SK-N-SH (cell line): ENCODE measurements at regions not wholly inside any gene's neighbourhood (a gene's known extent, or its start where the extent isn't known, plus 50 kb on each side); places are given as distances from the start of the nearest gene placed in this dataset.

ENCODE experiments used
- CTCF ChIA-PET: fragments of 300-600, 350-600 bp; formaldehyde crosslinking; extraction: SDS; loops from one replicate; lab custom pipeline; 2021; lab: Yijun Ruan, JAX
- POLR2A ChIA-PET: fragments of 350-600 bp; sonication (Branson Sonifier 250); formaldehyde crosslinking; extraction: SDS; loops from one replicate; lab custom pipeline; 2020; ENCODE audit warnings: antibody characterized with exemption, inconsistent platforms; lab: Yijun Ruan, JAX
- DNase-seq: peaks from one replicate; pipeline ENCODE4 v3.0.0; 2012
- H2AFZ ChIP-seq: fragments of 200-600 bp; sonication (generic); 2 replicates; pipeline ENCODE4 v1.8.1; 2016; ENCODE audit warnings: antibody characterized with exemption, mild to moderate bottlenecking, low read depth
- H3F3A ChIP-seq: fragments of 200-600 bp; sonication (generic); replicated peaks from 2 replicates; pipeline ENCODE3; 2016; ENCODE audit warnings: antibody characterized with exemption, mild to moderate bottlenecking; ENCODE audit not compliant: insufficient read depth
- H3K27ac ChIP-seq, 2 experiments: fragments of 200-500 bp in 1 of 2; fragments of 200-600 bp in 1 of 2; sonication (Bioruptor generic) in 1 of 2; sonication (generic), shearing (Covaris generic) in 1 of 2; 2 replicates each; pipeline versions ENCODE4 v1.5.1 to v1.6.1; 2014 to 2016; ENCODE audit warnings: low read depth in 2 of 2, inconsistent platforms in 1 of 2, low read length in 1 of 2, mild to moderate bottlenecking in 1 of 2, mixed read lengths in 1 of 2
- H3K27me3 ChIP-seq: fragments of 200-600 bp; sonication (generic), shearing (Covaris generic); 2 replicates; pipeline ENCODE4 v1.6.1; 2016; ENCODE audit warnings: mixed run types; ENCODE audit not compliant: insufficient read depth
- H3K36me3 ChIP-seq, 2 experiments: fragments of 200-500 bp in 1 of 2; fragments of 200-600 bp in 1 of 2; sonication (Bioruptor generic) in 1 of 2; sonication (generic) in 1 of 2; replicated peaks in 1 of 2; 2 replicates each; pipeline versions ENCODE3 to v1.5.1; 2014 to 2016; ENCODE audit warnings: low read length in 1 of 2, mild to moderate bottlenecking in 1 of 2; ENCODE audit not compliant: insufficient read depth in 2 of 2, control insufficient read depth in 1 of 2
- H3K4me1 ChIP-seq, 2 experiments: fragments of 200-500 bp in 1 of 2; fragments of 200-600 bp in 1 of 2; sonication (Bioruptor generic) in 1 of 2; sonication (generic), shearing (Covaris generic) in 1 of 2; 2 replicates each; pipeline versions ENCODE4 v1.5.1 to v1.6.1; 2014 to 2016; ENCODE audit warnings: low read depth in 1 of 2, low read length in 1 of 2, mixed run types in 1 of 2; ENCODE audit not compliant: insufficient read depth in 2 of 2, control insufficient read depth in 1 of 2
- H3K4me2 ChIP-seq: fragments of 200-600 bp; sonication (generic), shearing (Covaris generic); 2 replicates; pipeline ENCODE4 v1.6.1; 2017; ENCODE audit warnings: mixed run types
- H3K4me3 ChIP-seq, 2 experiments: fragments of 200-500 bp in 1 of 2; fragments of 200-600 bp in 1 of 2; sonication (Bioruptor generic) in 1 of 2; sonication (generic), shearing (Covaris generic) in 1 of 2; 2 replicates each; pipeline versions ENCODE4 v1.5.1 to v1.8.1; 2014 to 2016; ENCODE audit warnings: low read depth in 2 of 2, inconsistent platforms in 1 of 2, low read length in 1 of 2, mild to moderate bottlenecking in 1 of 2, mixed read lengths in 1 of 2, moderate library complexity in 1 of 2
- H3K79me2 ChIP-seq: fragments of 200-600 bp; sonication (generic); 2 replicates; pipeline ENCODE4 v1.8.1; 2017; ENCODE audit warnings: mild to moderate bottlenecking; ENCODE audit not compliant: insufficient read depth
- H3K9ac ChIP-seq: fragments of 200-600 bp; sonication (generic); 2 replicates; pipeline ENCODE4 v1.6.1; 2017; ENCODE audit warnings: mixed run types
- H3K9me2 ChIP-seq: fragments of 200-600 bp; sonication (generic); 2 replicates; pipeline ENCODE4 v1.6.1; 2017; ENCODE audit warnings: mixed run types
- H3K9me3 ChIP-seq: fragments of 200-600 bp; sonication (generic); 2 replicates; pipeline ENCODE4 v1.6.1; 2017; ENCODE audit warnings: mixed run types, mild to moderate bottlenecking, moderate library complexity
- H4K20me1 ChIP-seq: fragments of 200-600 bp; sonication (generic); 2 replicates; pipeline ENCODE4 v1.6.1; 2017; ENCODE audit warnings: mild to moderate bottlenecking, mixed run types; ENCODE audit not compliant: insufficient read depth
- CHD2 ChIP-seq: fragments of 150-350 bp; IDR thresholded peaks from 2 replicates; pipeline ENCODE4 v1.6.1; 2018; ENCODE audit warnings: low read length; ENCODE audit not compliant: partially characterized antibody
- CTCF ChIP-seq: fragments of 200-600 bp; sonication (generic); IDR thresholded peaks from 2 replicates; pipeline ENCODE4 v1.6.1; 2017; ENCODE audit warnings: antibody characterized with exemption, mild to moderate bottlenecking, moderate library complexity
- ELF1 ChIP-seq: IDR thresholded peaks from 2 replicates; pipeline ENCODE4 v1.4.0; 2012
- EP300 ChIP-seq, 2 experiments: IDR thresholded peaks; 2 replicates each; pipeline versions ENCODE4 v1.4.0 to v1.6.1; 2012; ENCODE audit warnings: borderline replicate concordance in 1 of 2, low read depth in 1 of 2, low read length in 1 of 2
- EZH2phosphoT487 ChIP-seq: fragments of 200-600 bp; sonication (generic); IDR thresholded peaks from 2 replicates; pipeline ENCODE4 v1.6.1; 2017; ENCODE audit warnings: low read depth, mixed run types, mild to moderate bottlenecking, antibody characterized with exemption, moderate library complexity, borderline replicate concordance
- FOXJ3 ChIP-seq: sonication (generic); formaldehyde crosslinking; IDR thresholded peaks from 2 replicates; pipeline ENCODE4 v1.5.1; 2020; ENCODE audit warnings: mild to moderate bottlenecking, missing genetic modification reagents
- FOXM1 ChIP-seq: IDR thresholded peaks from 2 replicates; pipeline ENCODE4 v1.4.0; 2012; ENCODE audit warnings: low read depth, mild to moderate bottlenecking
- GATA2 ChIP-seq: sonication (generic); formaldehyde crosslinking; IDR thresholded peaks from 2 replicates; pipeline ENCODE4 v1.5.0; 2020; ENCODE audit warnings: mild to moderate bottlenecking, missing genetic modification reagents
- IRF3 ChIP-seq: fragments of 150-350 bp; IDR thresholded peaks from 2 replicates; pipeline ENCODE4 v1.6.1; 2016; ENCODE audit warnings: mild to moderate bottlenecking, low read depth, low read length
- JUND ChIP-seq: IDR thresholded peaks from 2 replicates; pipeline ENCODE4 v1.4.0; 2012
- MEF2A ChIP-seq: IDR thresholded peaks from 2 replicates; pipeline ENCODE4 v1.4.0; 2012; ENCODE audit warnings: low read depth, borderline replicate concordance
- MXI1 ChIP-seq: IDR thresholded peaks from 2 replicates; pipeline ENCODE4 v1.6.1; 2012; ENCODE audit warnings: mild to moderate bottlenecking, low read depth, low read length, improper control_type of control experiment
- NFIC ChIP-seq: IDR thresholded peaks from 2 replicates; pipeline ENCODE4 v1.4.0; 2012; ENCODE audit warnings: borderline replicate concordance
- PBX3 ChIP-seq: IDR thresholded peaks from 2 replicates; pipeline ENCODE4; 2012
- POLR2AphosphoS5 ChIP-seq: IDR thresholded peaks from 2 replicates; pipeline ENCODE4 v1.6.1; 2012; ENCODE audit warnings: low read depth, low read length
- RAD21 ChIP-seq: IDR thresholded peaks from 2 replicates; pipeline ENCODE4 v1.6.1; 2012; ENCODE audit warnings: mild to moderate bottlenecking, low read length
- RCOR1 ChIP-seq: fragments of 150-350 bp; IDR thresholded peaks from 2 replicates; pipeline ENCODE4 v1.6.1; 2017; ENCODE audit warnings: antibody characterized with exemption, low read length
- RXRA ChIP-seq: IDR thresholded peaks from 2 replicates; pipeline ENCODE4 v1.4.0; 2012; ENCODE audit warnings: low read depth, mild to moderate bottlenecking, borderline replicate concordance
- SIN3A ChIP-seq: IDR thresholded peaks from 2 replicates; pipeline ENCODE4 v1.6.1; 2012; ENCODE audit warnings: low read depth, mild to moderate bottlenecking, low read length, moderate library complexity, borderline replicate concordance
- SMC3 ChIP-seq: IDR thresholded peaks from 2 replicates; pipeline ENCODE4 v1.6.1; 2012; ENCODE audit warnings: low read depth, low read length, improper control_type of control experiment
- TAF1 ChIP-seq: IDR thresholded peaks from 2 replicates; pipeline ENCODE4 v1.6.1; 2012; ENCODE audit warnings: low read depth, mild to moderate bottlenecking, low read length, moderate library complexity, borderline replicate concordance
- YY1 ChIP-seq: IDR thresholded peaks from 2 replicates; pipeline ENCODE4 v1.4.0; 2012; ENCODE audit warnings: low read depth, mild to moderate bottlenecking
- ZBTB33 ChIP-seq: IDR thresholded peaks from 2 replicates; pipeline ENCODE4 v1.4.0; 2012; ENCODE audit warnings: low read depth, borderline replicate concordance
- WGBS: methylation state at CpG from one replicate; pipeline ENCODE4 v1.1.6; 2017; ENCODE audit warnings: low lambda C conversion rate; 5-methylcytosine and 5-hydroxymethylcytosine counted together

GRCh38 chr13:82905071-82905470 is 977.2 kb downstream of the SLITRK1 start:
- no peaks in the 10 kb centered on the region for H3K79me2 ChIP-seq
- POLR2A ChIA-PET = no interaction called here
- H3K4me3 ChIP-seq = no peak overlapping the region
- CTCF ChIA-PET = no interaction called here
- H3K4me2 ChIP-seq = no peak overlapping the region
- DNase-seq = no peak
- H3K27ac ChIP-seq = no peak overlapping the region
- no peaks in the 10 kb centered on the region for H3K9me2 ChIP-seq
- H2AFZ ChIP-seq = no peak overlapping the region
- no peaks in the 10 kb centered on the region for H3K27me3 ChIP-seq
- WGBS = 5% methylated on average over 2 of the region's 2 CpGs
- H3K4me1 ChIP-seq = no peaks in the 10 kb centered on the region
- TF ChIP-seq EZH2phosphoT487 (no peak), SIN3A (no peak), SMC3 (no peak), GATA2 (no peak), FOXM1 (no peak), YY1 (no peak), NFIC (no peak), PBX3 (no peak), ELF1 (no peak), MXI1 (no peak), JUND (no peak), IRF3 (no peak), CHD2 (no peak), RAD21 (no peak), POLR2AphosphoS5 (no peak), EP300 (IDR thresholded peaks at IDR 0.05; ENCODE audit: borderline replicate concordance in 1 of 2, low read depth in 1 of 2, low read length in 1 of 2) (no peak), RCOR1 (no peak), TAF1 (no peak), FOXJ3 (no peak)
- no peaks in the 10 kb centered on the region for H3K9me3 ChIP-seq
- no peaks in the 10 kb centered on the region for H3K36me3 ChIP-seq
- no peaks in the 10 kb centered on the region for H4K20me1 ChIP-seq
- no peaks in the 10 kb centered on the region for H3F3A ChIP-seq
- no peak overlapping the region for H3K9ac ChIP-seq

GRCh38 chr13:82900453-82900852 is 981.8 kb downstream of the SLITRK1 start:
- DNase-seq = no peak
- no peak overlapping the region for H3K27ac ChIP-seq
- no peaks in the 10 kb centered on the region for H3K9me2 ChIP-seq
- ChIA-PET CTCF (no interaction called here), POLR2A (no interaction called here)
- H3F3A ChIP-seq = no peaks in the 10 kb centered on the region
- no peak overlapping the region for H3K4me3 ChIP-seq
- no peaks in the 10 kb centered on the region for H3K36me3 ChIP-seq
- H3K4me1 ChIP-seq = no peaks in the 10 kb centered on the region
- H2AFZ ChIP-seq = no peak overlapping the region
- no peaks in the 10 kb centered on the region for H4K20me1 ChIP-seq
- no peaks in the 10 kb centered on the region for H3K79me2 ChIP-seq
- H3K27me3 ChIP-seq = no peaks in the 10 kb centered on the region
- no peak overlapping the region for H3K4me2 ChIP-seq
- no peaks in the 10 kb centered on the region for H3K9me3 ChIP-seq
- H3K9ac ChIP-seq = no peak overlapping the region
- TF ChIP-seq CTCF (no peak), POLR2AphosphoS5 (no peak), FOXM1 (no peak), YY1 (no peak), RXRA (no peak), ZBTB33 (no peak), MEF2A (no peak), ELF1 (no peak)
